ENCODE measurements at regions not wholly inside any gene's neighbourhood (a gene's known extent, or its start where the extent isn't known, plus 50 kb on each side); places are given as distances from the start of the nearest gene placed in this dataset.

GRCh38 chr3:13136426-13136825 lies 63.2 kb upstream of the IQSEC1 start:
- H3K9me3 Mint-ChIP-seq: no peaks in the 10 kb centered on the region
- DNase-seq: no peak
- H3K36me3 Mint-ChIP-seq (ENCODE audit: low read depth): no peaks in the 10 kb centered on the region
- no peak for TF ChIP-seq CTCF (IDR thresholded peaks at IDR 0.05)
- H3K27me3 Mint-ChIP-seq (ENCODE audit: low read depth, poor library complexity): peaks cover 33% of the 10 kb centered on the region
- H3K4me1 Mint-ChIP-seq: peaks cover 36% of the 10 kb centered on the region
- H3K4me3 Mint-ChIP-seq: no peak overlapping the region
- no peak overlapping the region for H3K27ac Mint-ChIP-seq

GRCh38 chr3:13135811-13136321 lies 62.6 kb upstream of the IQSEC1 start:
- H3K27me3 Mint-ChIP-seq (ENCODE audit: low read depth, poor library complexity): peaks cover 30% of the 10 kb centered on the region
- no peak overlapping the region for H3K27ac Mint-ChIP-seq

GRCh38 chr3:13135251-13135810 lies 62.1 kb upstream of the IQSEC1 start:
- no peak for DNase-seq
- no peak for TF ChIP-seq CTCF (IDR thresholded peaks at IDR 0.05)
- Mint-ChIP-seq H3K4me1 (peaks cover 36% of the 10 kb centered on the region), H3K27me3 (ENCODE audit: low read depth, poor library complexity) (peaks cover 28% of the 10 kb centered on the region), H3K9me3 (no peaks in the 10 kb centered on the region), H3K27ac (no peak overlapping the region), H3K4me3 (no peak overlapping the region), H3K36me3 (ENCODE audit: low read depth) (no peaks in the 10 kb centered on the region)

More at GRCh38 chr3:13135811-13136321, 62.6 kb upstream of the IQSEC1 start:
- Mint-ChIP-seq H3K4me1 (peaks cover 36% of the 10 kb centered on the region), H3K9me3 (no peaks in the 10 kb centered on the region), H3K4me3 (no peak overlapping the region), H3K36me3 (ENCODE audit: low read depth) (no peaks in the 10 kb centered on the region)
- no peak for DNase-seq
- no peak for TF ChIP-seq CTCF (IDR thresholded peaks at IDR 0.05)

- no peak for TF ChIP-seq CTCF (IDR thresholded peaks at IDR 0.05)
- H3K27me3 Mint-ChIP-seq (ENCODE audit: low read depth, poor library complexity): peaks cover 23% of the 10 kb centered on the region
- no peak overlapping the region for H3K27ac Mint-ChIP-seq
- H3K36me3 Mint-ChIP-seq (ENCODE audit: low read depth): no peaks in the 10 kb centered on the region
- peaks cover 36% of the 10 kb centered on the region for H3K4me1 Mint-ChIP-seq
- no peaks in the 10 kb centered on the region for H3K9me3 Mint-ChIP-seq
- no peak overlapping the region for H3K4me3 Mint-ChIP-seq
- no peak for DNase-seq
These were observed 61.6 kb upstream of the IQSEC1 start for GRCh38 chr3:13134879-13135206.

- DNase-seq: no peak
- Mint-ChIP-seq H3K4me3 (no peak overlapping the region), H3K4me1 (peaks cover 36% of the 10 kb centered on the region), H3K9me3 (no peaks in the 10 kb centered on the region), H3K27me3 (ENCODE audit: low read depth, poor library complexity) (peaks cover 19% of the 10 kb centered on the region), H3K36me3 (ENCODE audit: low read depth) (no peaks in the 10 kb centered on the region), H3K27ac (no peak overlapping the region)
- TF ChIP-seq CTCF (IDR thresholded peaks at IDR 0.05): no peak
These were observed 61.1 kb upstream of the IQSEC1 start for GRCh38 chr3:13134166-13134878.
